ENCODE measurements at regions not wholly inside any gene's neighbourhood (a gene's known extent, or its start where the extent isn't known, plus 50 kb on each side); places are given as distances from the start of the nearest gene placed in this dataset.

DNA sequence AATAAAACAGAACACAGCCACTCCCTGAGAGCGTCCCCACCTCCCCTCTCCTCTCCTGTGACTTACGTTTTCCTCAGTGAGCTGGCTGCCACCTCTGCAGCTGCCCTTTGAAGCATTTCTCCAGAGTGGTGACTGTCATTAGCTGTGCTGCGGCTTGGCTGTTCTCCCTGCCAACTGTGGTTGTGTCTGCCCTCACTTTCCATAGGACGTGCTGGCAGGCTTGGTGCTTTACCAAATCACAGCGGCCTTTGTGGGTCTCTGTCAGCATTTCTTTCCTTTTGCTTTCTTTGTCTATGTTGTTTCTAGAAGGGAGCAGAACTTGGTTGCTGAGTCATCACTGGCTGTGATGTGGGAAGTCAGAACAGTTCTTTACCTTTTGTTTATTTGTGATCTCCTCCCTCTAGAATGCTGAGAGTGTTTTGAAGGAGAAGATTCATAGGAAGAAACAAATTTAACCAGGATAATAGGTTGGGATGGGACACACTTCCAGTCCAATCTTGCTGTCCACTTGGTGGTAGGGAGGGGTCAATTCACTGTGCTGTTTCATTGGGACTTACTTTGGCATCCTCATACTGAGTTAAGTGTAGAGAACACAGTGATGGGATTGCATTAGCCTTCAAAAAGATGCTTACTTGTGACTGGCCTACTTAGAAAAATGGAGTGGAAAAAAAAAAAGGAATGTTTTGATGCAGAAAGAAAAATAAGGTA lies 88.2 kb downstream of the TMX1 start:
- WGBS, 2 donors: 3 to 4% methylated on average over 5 of the region's 5 CpGs
- DNase-seq: peak in 1 of 2 donors; percentile 52
- Histone ChIP-seq H3K27me3 (ENCODE audit: control insufficient read depth in 1 of 2, insufficient read depth in 2 of 2, low read length in 1 of 2) (no peaks in the 10 kb centered on the region), H3K4me1 (ENCODE audit: control insufficient read depth in 1 of 2, insufficient read depth in 2 of 2, low read length in 2 of 2) (peaks cover 0 to 4% of the 10 kb centered on the region in 2 donors), H3K27ac (ENCODE audit: low read depth in 1 of 2, low read length in 2 of 2) (peak overlapping the region in 1 of 2 donors; percentile 54), H3K9me3 (ENCODE audit: control insufficient read depth, low read length) (no peaks in the 10 kb centered on the region), H3K4me3 (ENCODE audit: low read length in 2 of 2) (no peak overlapping the region), H3K36me3 (ENCODE audit: control insufficient read depth in 1 of 2, insufficient read depth in 2 of 2, low read length in 1 of 2) (no peaks in the 10 kb centered on the region)
- peak; percentile 45 for ATAC-seq (ENCODE audit: low FRiP score)
- intact Hi-C loops (cut with DNase I): no loop called here

DNA sequence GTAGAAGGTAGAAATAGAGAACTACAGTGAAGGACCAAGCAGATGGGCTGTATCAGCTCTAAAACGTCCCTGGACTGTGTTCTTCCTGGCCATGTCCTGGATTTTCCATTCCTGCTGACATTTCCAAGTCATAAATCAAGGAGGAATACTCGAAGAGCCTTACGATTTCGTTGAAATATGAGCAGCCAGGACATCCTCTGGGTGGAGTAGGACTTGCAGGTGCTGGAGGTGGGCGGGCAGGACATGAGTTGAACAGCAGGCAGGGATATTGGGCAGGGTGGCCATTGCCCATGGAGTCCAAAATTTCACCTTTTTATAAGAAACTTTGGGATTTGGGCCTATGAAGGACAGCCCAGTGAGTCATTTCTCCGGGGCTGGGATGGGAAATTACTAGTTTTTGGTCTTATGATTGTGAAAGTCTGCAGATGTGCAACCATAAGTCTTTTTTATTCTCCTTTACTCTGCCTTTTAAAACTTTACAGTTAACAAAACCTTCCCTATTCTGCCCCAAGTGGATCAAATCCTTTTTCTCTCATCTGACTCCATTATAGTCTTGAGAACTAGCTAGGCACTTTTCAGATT lies 88.8 kb downstream of the TMX1 start:
- Histone ChIP-seq H3K9me3 (ENCODE audit: control insufficient read depth, low read length) (no peaks in the 10 kb centered on the region), H3K27ac (ENCODE audit: low read depth in 1 of 2, low read length in 2 of 2) (no peak overlapping the region), H3K27me3 (ENCODE audit: control insufficient read depth in 1 of 2, insufficient read depth in 2 of 2, low read length in 1 of 2) (no peaks in the 10 kb centered on the region), H3K4me3 (ENCODE audit: low read length in 2 of 2) (no peak overlapping the region), H3K36me3 (ENCODE audit: control insufficient read depth in 1 of 2, insufficient read depth in 2 of 2, low read length in 1 of 2) (no peaks in the 10 kb centered on the region), H3K4me1 (ENCODE audit: control insufficient read depth in 1 of 2, insufficient read depth in 2 of 2, low read length in 2 of 2) (peaks cover 0 to 4% of the 10 kb centered on the region in 2 donors)
- DNase-seq: no peak
- intact Hi-C loops (cut with DNase I): no loop called here
- WGBS, 2 donors: 39 to 47% methylated on average over 6 of the region's 6 CpGs
- ATAC-seq (ENCODE audit: low FRiP score): peak; percentile 74

DNA sequence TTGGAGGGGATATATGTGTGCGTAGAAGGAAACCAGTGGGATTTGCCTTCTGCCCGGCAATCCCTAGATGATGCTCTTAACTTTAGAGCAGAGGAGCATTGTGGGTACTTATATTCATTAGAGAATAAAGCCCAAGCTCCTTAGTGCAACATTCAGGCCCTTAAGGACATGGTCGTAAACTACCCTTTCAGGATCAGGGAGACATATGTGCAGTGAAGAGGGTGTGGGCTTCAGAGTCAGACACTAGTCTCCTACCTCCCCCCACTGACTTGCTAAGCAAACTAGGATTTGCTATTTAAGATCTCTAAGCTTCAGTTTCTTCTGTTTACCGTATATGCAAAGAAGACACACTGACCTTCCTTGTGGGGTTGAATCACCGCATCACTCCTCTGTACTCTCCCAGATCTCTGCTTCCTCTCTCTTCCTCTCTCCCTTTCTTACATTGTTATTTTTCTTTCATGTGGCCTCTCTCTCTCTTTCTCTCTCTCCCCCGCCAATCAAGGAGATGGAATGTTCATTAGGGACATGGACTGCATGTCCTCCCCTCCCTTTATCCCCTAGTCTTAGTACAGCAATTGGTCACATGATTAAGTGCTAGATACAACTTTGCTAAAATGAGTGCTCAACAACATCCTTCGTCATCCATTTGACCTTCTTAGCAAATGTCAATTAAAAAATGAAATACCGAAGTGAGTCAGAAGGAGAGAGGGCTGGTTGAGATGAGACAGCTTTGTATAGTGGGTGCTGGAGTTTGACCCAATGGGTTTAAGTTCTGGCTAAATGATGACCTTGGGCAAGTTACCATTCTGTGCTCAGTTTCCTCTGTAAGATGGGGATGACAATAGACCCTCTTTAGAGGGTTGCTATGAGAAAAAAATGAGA lies 91.7 kb downstream of the TMX1 start:
- H3K36me3 ChIP-seq (ENCODE audit: control insufficient read depth in 1 of 2, insufficient read depth in 2 of 2, low read length in 1 of 2): no peaks in the 10 kb centered on the region
- DNase-seq: no peak
- intact Hi-C loops (cut with DNase I): no loop called here
- H3K4me3 ChIP-seq (ENCODE audit: low read length in 2 of 2): no peak overlapping the region
- 80 to 87% methylated on average over 8 of the region's 8 CpGs for WGBS, 2 donors
- H3K4me1 ChIP-seq (ENCODE audit: control insufficient read depth in 1 of 2, insufficient read depth in 2 of 2, low read length in 2 of 2): peaks cover 4 to 6% of the 10 kb centered on the region in 2 donors
- no peaks in the 10 kb centered on the region for H3K27me3 ChIP-seq (ENCODE audit: control insufficient read depth in 1 of 2, insufficient read depth in 2 of 2, low read length in 1 of 2)
- no peak for ATAC-seq (ENCODE audit: low FRiP score)
- no peaks in the 10 kb centered on the region for H3K9me3 ChIP-seq (ENCODE audit: control insufficient read depth, low read length)
- no peak overlapping the region for H3K27ac ChIP-seq (ENCODE audit: low read depth in 1 of 2, low read length in 2 of 2)

DNA sequence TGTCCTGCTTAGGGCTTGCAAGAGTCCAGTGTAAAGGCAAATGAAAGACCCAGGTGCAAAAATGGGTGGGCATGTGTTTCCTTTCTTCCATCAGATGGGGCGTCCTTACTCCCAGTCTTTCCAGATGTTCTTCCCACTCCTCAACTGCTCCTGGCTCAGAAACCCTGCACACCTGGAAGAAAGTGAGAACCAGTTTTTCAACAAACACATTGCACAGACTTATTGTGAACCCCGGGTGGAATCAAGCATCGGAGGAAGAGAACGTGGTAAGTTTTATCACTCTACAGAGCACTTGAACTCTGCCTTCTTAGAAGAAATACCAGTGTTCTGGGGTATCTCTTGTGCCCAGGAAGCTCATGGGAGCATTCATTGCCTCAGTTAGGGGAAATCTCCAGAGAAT lies 93.3 kb downstream of the TMX1 start:
- peaks cover 0 to 6% of the 10 kb centered on the region in 2 donors for H3K4me1 ChIP-seq (ENCODE audit: control insufficient read depth in 1 of 2, insufficient read depth in 2 of 2, low read length in 2 of 2)
- intact Hi-C loops (cut with DNase I): no loop called here
- no peak for DNase-seq
- H3K4me3 ChIP-seq (ENCODE audit: low read length in 2 of 2): no peak overlapping the region
- no peaks in the 10 kb centered on the region for H3K27me3 ChIP-seq (ENCODE audit: control insufficient read depth in 1 of 2, insufficient read depth in 2 of 2, low read length in 1 of 2)
- ATAC-seq (ENCODE audit: low FRiP score): no peak
- H3K36me3 ChIP-seq (ENCODE audit: control insufficient read depth in 1 of 2, insufficient read depth in 2 of 2, low read length in 1 of 2): no peaks in the 10 kb centered on the region
- no peaks in the 10 kb centered on the region for H3K9me3 ChIP-seq (ENCODE audit: control insufficient read depth, low read length)
- WGBS, 2 donors: 93 to 95% methylated on average over 4 of the region's 4 CpGs
- H3K27ac ChIP-seq (ENCODE audit: low read depth in 1 of 2, low read length in 2 of 2): no peak overlapping the region

DNA sequence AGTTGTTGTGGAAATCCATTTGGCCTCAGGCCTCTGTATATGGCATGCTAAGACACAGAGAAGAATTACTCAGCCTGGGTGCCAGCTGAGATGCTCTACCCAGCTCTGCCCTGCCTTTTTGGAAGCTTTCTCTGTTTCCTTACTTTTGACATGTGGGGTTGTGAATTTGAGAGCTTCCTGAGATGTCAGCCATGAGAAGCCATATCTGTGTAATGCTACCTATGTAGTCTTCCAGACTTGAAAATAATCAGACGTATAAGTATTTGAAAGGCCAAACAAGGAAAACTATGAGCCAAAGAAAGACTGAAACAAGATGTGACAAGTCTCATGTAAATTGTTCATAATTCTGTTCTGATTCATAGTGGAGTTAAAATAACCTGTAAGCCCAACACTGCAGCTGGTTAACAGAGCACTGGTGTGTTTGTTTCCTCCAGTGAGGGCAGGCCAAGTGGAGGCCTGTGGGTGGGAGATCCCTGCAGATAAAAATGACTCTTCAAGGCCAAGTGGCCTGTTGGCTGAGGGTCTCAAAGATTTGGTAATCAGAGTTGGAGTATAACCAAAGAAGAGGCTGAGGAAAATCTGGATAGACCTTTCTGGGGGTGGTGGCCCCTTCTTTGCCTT lies 94.0 kb downstream of the TMX1 start:
- Histone ChIP-seq H3K27me3 (ENCODE audit: control insufficient read depth in 1 of 2, insufficient read depth in 2 of 2, low read length in 1 of 2) (no peaks in the 10 kb centered on the region), H3K36me3 (ENCODE audit: control insufficient read depth in 1 of 2, insufficient read depth in 2 of 2, low read length in 1 of 2) (no peaks in the 10 kb centered on the region), H3K9me3 (ENCODE audit: control insufficient read depth, low read length) (no peaks in the 10 kb centered on the region), H3K4me3 (ENCODE audit: low read length in 2 of 2) (no peak overlapping the region), H3K27ac (ENCODE audit: low read depth in 1 of 2, low read length in 2 of 2) (peak overlapping the region in 1 of 2 donors; percentile 16), H3K4me1 (ENCODE audit: control insufficient read depth in 1 of 2, insufficient read depth in 2 of 2, low read length in 2 of 2) (peaks cover 0 to 6% of the 10 kb centered on the region in 2 donors)
- no peak for ATAC-seq (ENCODE audit: low FRiP score)
- peak in 1 of 2 donors; percentile 54 for DNase-seq
- 3 to 4% methylated on average over 1 of the region's 1 CpG for WGBS, 2 donors
- intact Hi-C loops (cut with DNase I): no loop called here

DNA sequence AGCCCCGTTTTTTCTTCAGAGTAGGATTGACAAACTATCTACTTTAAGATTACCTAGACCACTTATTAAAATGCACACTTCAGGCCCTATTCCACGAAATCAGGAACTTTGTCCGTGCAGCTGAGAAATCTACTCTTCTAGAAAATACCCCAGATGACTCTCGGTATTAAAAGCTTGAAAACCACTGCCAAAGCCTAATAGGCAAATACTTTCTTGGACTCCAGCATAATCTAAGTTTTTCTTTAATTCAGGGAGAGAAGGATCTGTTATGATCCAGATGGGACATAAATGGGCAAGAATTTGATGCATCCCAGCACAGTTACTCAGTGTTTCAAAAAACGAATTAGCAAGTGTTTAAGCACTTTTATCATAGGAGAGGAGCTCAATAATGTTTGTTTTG lies 94.5 kb downstream of the TMX1 start:
- WGBS, 2 donors: 20% methylated on average over 5 of the region's 5 CpGs
- H3K4me1 ChIP-seq (ENCODE audit: control insufficient read depth in 1 of 2, insufficient read depth in 2 of 2, low read length in 2 of 2): peaks cover 0 to 6% of the 10 kb centered on the region in 2 donors
- H3K9me3 ChIP-seq (ENCODE audit: control insufficient read depth, low read length): no peaks in the 10 kb centered on the region
- DNase-seq (no peak), ATAC-seq (ENCODE audit: low FRiP score) (no peak)
- intact Hi-C loops (cut with DNase I): no loop called here
- H3K27ac ChIP-seq (ENCODE audit: low read depth in 1 of 2, low read length in 2 of 2): no peak overlapping the region
- H3K4me3 ChIP-seq (ENCODE audit: low read length in 2 of 2): no peak overlapping the region
- no peaks in the 10 kb centered on the region for H3K36me3 ChIP-seq (ENCODE audit: control insufficient read depth in 1 of 2, insufficient read depth in 2 of 2, low read length in 1 of 2)
- no peaks in the 10 kb centered on the region for H3K27me3 ChIP-seq (ENCODE audit: control insufficient read depth in 1 of 2, insufficient read depth in 2 of 2, low read length in 1 of 2)

DNA sequence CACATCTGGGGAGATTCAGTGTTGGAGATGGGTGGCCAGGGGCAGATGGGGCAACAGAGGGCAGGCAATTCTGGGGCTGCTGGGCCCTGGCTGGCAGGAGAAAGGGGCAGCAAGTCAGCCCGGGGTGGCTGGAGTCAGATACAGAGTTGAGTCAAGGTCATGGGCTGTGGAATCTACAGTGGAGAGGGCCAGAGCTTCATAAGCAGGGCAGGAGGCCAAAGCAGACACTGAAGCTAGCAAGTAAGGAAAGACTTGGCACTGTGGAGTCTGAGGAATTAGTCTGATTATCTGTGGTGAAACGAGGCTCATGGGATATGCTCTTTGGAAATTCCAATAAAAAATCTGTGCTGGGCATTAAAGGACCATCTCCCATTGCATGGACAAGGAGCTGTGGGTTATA lies 95.5 kb downstream of the TMX1 start:
- 3 to 7% methylated on average over 2 of the region's 2 CpGs for WGBS, 2 donors
- H3K9me3 ChIP-seq (ENCODE audit: control insufficient read depth, low read length): no peaks in the 10 kb centered on the region
- H3K4me3 ChIP-seq (ENCODE audit: low read length in 2 of 2): no peak overlapping the region
- peaks cover 0 to 6% of the 10 kb centered on the region in 2 donors for H3K4me1 ChIP-seq (ENCODE audit: control insufficient read depth in 1 of 2, insufficient read depth in 2 of 2, low read length in 2 of 2)
- peak; percentile 86 for ATAC-seq (ENCODE audit: low FRiP score)
- no peak overlapping the region for H3K27ac ChIP-seq (ENCODE audit: low read depth in 1 of 2, low read length in 2 of 2)
- H3K27me3 ChIP-seq (ENCODE audit: control insufficient read depth in 1 of 2, insufficient read depth in 2 of 2, low read length in 1 of 2): no peaks in the 10 kb centered on the region
- intact Hi-C loops (cut with DNase I): no loop called here
- H3K36me3 ChIP-seq (ENCODE audit: control insufficient read depth in 1 of 2, insufficient read depth in 2 of 2, low read length in 1 of 2): no peaks in the 10 kb centered on the region
- peak in 1 of 2 donors; percentile 64 for DNase-seq

DNA sequence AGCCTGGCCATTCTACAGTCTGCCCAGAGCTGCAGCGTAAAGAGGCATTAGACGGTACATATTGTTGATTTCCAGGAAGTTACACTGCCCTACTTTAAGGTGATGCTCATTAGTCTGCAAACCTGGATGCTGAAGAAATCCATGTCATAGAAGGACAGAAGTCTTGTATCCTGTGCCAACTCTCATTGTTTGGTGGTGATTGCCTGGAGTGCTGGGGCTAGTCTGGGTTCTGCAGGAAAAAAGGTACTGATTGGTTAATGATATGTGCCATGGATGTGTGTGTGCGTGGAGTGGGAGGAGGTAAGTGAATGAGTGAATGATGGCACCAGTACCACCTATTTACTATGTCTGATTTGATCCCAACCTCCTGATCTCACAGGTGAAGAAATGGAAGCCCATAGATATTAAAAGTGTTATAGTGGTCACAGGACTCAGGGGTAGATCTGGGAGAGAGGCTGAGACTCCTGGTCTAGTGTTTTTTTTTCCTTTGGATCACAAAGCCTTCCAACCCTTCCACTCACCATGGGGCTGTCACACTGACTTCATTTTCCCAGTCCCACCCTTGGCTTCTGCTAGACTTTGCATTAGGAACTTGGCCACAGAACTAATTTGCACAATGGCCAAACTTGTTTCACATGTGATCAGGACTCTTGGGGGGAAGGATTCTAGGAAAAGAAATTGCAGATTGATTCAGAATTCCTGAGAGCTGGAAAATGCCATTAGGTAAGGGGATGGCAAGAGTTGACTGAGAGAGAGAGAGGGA lies 96.1 kb downstream of the TMX1 start:
- ATAC-seq (ENCODE audit: low FRiP score) (peak; percentile 82), DNase-seq (no peak)
- no peak overlapping the region for H3K27ac ChIP-seq (ENCODE audit: low read depth in 1 of 2, low read length in 2 of 2)
- no peaks in the 10 kb centered on the region for H3K36me3 ChIP-seq (ENCODE audit: control insufficient read depth in 1 of 2, insufficient read depth in 2 of 2, low read length in 1 of 2)
- H3K4me3 ChIP-seq (ENCODE audit: low read length in 2 of 2): no peak overlapping the region
- intact Hi-C loops (cut with DNase I): no loop called here
- no peaks in the 10 kb centered on the region for H3K27me3 ChIP-seq (ENCODE audit: control insufficient read depth in 1 of 2, insufficient read depth in 2 of 2, low read length in 1 of 2)
- H3K4me1 ChIP-seq (ENCODE audit: control insufficient read depth in 1 of 2, insufficient read depth in 2 of 2, low read length in 2 of 2): peaks cover 0 to 6% of the 10 kb centered on the region in 2 donors
- H3K9me3 ChIP-seq (ENCODE audit: control insufficient read depth, low read length): no peaks in the 10 kb centered on the region
- 85 to 89% methylated on average over 3 of the region's 3 CpGs for WGBS, 2 donors

All from aorta (tissue), 5 donors.